ENCODE measurements at regions not wholly inside any gene's neighbourhood (a gene's known extent, or its start where the extent isn't known, plus 50 kb on each side); places are given as distances from the start of the nearest gene placed in this dataset.

DNA sequence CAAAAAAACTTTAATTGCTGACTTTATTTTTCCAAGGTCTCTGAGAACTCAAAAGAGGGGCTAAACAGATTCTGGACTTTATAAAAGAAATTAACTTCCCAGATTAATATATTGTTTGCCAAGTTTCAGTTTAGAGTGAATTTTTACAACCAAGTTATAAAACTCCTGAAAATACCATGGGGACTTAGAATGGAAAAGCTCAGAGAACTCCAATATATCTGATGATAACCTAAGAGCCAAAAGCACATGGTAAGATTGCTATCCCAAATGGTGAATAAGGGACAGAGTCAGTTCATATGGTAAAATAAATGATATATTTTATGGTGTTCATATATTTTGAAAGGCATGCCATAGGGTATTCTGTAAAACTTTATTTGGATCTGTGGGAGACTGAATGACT lies 470.9 kb downstream of the TTLL7 start:
- DNase-seq (ENCODE audit: low spot score): no peak
- in situ Hi-C loops (cut with MboI; ENCODE audit: low sequenced_read_pairs, unreplicated experiment): no loop called here
- TF ChIP-seq CTCF (IDR thresholded peaks at IDR 0.05; ENCODE audit: borderline replicate concordance, control extremely low read depth, extremely low read depth, insufficient read depth, missing control alignments): no peak

DNA sequence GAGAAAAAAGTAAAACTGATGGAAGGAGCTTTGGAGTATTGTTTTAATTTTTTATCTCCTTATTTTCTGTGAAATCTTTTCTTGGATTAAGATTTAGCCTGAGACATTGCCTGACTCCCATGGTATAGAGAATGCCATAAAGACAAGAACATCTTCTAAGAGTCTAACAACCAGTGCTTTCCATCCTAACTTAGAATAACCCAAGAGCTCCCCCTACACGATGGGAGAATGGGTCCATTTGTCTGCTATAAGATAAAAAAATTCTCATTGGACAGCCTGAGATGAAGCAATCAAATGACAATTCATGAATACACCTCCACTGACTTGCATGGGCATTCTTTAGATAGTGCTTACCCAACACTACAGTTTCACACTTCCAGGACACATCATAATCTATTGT lies 478.1 kb downstream of the TTLL7 start:
- TF ChIP-seq CTCF (IDR thresholded peaks at IDR 0.05; ENCODE audit: borderline replicate concordance, control extremely low read depth, extremely low read depth, insufficient read depth, missing control alignments): no peak
- in situ Hi-C loops (cut with MboI; ENCODE audit: low sequenced_read_pairs, unreplicated experiment): no loop called here
- DNase-seq (ENCODE audit: low spot score): no peak

GRCh38 chr1:83516369-83516768 lies 482.6 kb downstream of the TTLL7 start:
- no peak for DNase-seq (ENCODE audit: low spot score)
- in situ Hi-C loops (cut with MboI; ENCODE audit: low sequenced_read_pairs, unreplicated experiment): loop anchor here (10.0 kb wide), 1 partner anchor 58 kb away; no protein-coding TSS in a partner anchor
- TF ChIP-seq CTCF (IDR thresholded peaks at IDR 0.05; ENCODE audit: borderline replicate concordance, control extremely low read depth, extremely low read depth, insufficient read depth, missing control alignments): no peak

DNA sequence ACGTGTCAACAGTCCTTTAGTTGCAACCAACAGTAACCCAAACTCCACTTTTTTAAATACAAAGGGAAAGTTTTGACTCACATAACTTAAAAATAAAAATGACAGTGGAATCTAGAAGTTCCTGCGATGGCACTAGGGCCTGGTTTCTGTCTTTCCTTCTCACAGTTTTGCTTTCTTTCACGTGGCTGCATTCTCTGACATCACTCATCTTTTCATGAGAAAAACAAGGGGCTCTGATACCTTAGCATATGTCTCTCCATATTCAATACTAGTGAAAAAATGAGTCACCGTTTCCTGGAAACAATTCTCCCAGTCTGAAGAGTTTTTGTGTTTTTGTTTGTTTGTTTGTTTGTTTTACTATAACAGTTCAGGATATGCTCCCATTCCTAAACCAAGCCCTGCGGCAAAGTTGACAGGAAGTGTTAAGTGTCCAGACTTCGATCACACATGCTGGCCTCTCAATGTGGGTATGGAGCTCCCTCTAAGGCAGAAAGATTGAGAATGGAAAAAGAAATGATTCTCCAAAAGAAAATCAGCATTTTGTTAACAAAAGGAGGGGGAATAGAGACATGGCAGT lies 483.3 kb downstream of the TTLL7 start:
- no peak for TF ChIP-seq CTCF (IDR thresholded peaks at IDR 0.05; ENCODE audit: borderline replicate concordance, control extremely low read depth, extremely low read depth, insufficient read depth, missing control alignments)
- in situ Hi-C loops (cut with MboI; ENCODE audit: low sequenced_read_pairs, unreplicated experiment): loop anchor here (10.0 kb wide), 1 partner anchor 59 kb away; no protein-coding TSS in a partner anchor
- DNase-seq (ENCODE audit: low spot score): no peak

DNA sequence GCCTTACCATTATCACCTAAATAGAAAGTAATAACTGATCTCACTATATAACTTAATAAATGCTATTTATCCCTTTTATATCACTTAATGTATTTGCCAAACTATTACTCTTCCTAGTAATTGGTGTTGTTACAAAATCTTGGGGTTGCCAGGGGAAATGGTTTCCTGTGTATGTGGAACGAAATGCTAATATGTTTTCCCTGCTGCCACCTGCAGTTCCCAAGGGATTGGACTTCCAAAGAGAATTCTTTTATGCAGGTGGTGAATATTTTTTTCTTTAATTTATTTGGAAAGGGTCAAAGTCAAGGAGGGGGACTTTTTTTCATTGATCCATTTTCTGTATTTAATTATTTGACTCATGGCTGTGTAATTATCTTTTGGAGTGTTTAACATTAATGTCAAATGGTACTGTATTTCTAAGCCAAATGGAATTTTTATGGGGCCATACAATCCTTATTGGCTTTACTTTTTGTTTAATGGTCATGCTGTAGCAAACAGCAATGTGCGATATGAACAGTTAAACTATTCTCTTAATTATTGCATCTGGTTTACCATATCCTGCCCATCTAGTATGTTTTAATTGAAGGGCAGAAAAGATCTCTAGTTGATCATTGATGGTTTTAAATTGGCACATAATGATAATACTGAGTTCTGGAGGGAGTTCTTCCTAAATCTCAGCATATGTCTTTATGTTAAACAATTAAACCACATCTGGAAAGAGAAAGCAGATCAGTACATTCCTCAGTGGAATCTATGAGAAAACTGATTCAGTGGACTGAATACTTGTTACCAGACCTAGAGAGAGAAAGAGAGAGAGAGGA lies 486.3 kb downstream of the TTLL7 start:
- in situ Hi-C loops (cut with MboI; ENCODE audit: low sequenced_read_pairs, unreplicated experiment): loop anchor here (10.0 kb wide), 1 partner anchor 62 kb away; no protein-coding TSS in a partner anchor
- no peak for TF ChIP-seq CTCF (IDR thresholded peaks at IDR 0.05; ENCODE audit: borderline replicate concordance, control extremely low read depth, extremely low read depth, insufficient read depth, missing control alignments)
- no peak for DNase-seq (ENCODE audit: low spot score)

DNA sequence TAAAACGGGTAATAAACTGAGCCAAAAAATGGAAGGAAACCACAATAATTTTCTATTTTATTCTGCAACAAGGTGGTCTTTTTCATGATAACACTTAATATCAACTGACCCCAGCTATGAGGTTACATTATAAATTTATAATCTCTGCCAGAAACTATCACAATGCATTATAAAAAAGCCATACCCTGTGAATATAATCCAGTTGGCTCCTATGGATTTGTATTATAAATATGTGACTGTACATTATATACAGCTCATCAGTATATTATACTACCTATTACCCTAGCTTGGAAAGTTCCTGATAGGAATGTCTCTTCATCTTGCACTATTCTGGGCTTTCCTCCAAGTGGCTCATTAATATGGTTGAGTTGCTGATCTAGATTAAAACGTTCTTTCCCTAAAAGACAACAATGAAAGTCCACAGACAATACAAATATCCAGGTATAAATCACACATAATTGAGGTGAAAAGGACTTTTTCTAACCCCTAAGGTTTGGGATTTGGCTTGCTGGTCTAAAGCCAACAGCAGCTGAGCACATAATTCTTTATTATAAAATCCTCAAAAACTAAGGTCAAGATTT lies 487.7 kb downstream of the TTLL7 start:
- in situ Hi-C loops (cut with MboI; ENCODE audit: low sequenced_read_pairs, unreplicated experiment): loop anchor here (10.0 kb wide), 1 partner anchor 64 kb away; no protein-coding TSS in a partner anchor
- DNase-seq (ENCODE audit: low spot score): no peak
- no peak for TF ChIP-seq CTCF (IDR thresholded peaks at IDR 0.05; ENCODE audit: borderline replicate concordance, control extremely low read depth, extremely low read depth, insufficient read depth, missing control alignments)
